ENCODE measurements at regions not wholly inside any gene's neighbourhood (a gene's known extent, or its start where the extent isn't known, plus 50 kb on each side); places are given as distances from the start of the nearest gene placed in this dataset.

- POLR2A ChIA-PET (ENCODE audit: low non-redundant PET): no interaction called here
- CTCF ChIA-PET: interaction anchor here (0.6 to 0.7 kb wide), 2 partner anchors 21 to 832 kb away, joined by 3 to 4 read pairs; no protein-coding TSS in a partner anchor
These were observed 193.0 kb downstream of the IRF8 start for GRCh38 chr16:86091976-86092375.

DNA sequence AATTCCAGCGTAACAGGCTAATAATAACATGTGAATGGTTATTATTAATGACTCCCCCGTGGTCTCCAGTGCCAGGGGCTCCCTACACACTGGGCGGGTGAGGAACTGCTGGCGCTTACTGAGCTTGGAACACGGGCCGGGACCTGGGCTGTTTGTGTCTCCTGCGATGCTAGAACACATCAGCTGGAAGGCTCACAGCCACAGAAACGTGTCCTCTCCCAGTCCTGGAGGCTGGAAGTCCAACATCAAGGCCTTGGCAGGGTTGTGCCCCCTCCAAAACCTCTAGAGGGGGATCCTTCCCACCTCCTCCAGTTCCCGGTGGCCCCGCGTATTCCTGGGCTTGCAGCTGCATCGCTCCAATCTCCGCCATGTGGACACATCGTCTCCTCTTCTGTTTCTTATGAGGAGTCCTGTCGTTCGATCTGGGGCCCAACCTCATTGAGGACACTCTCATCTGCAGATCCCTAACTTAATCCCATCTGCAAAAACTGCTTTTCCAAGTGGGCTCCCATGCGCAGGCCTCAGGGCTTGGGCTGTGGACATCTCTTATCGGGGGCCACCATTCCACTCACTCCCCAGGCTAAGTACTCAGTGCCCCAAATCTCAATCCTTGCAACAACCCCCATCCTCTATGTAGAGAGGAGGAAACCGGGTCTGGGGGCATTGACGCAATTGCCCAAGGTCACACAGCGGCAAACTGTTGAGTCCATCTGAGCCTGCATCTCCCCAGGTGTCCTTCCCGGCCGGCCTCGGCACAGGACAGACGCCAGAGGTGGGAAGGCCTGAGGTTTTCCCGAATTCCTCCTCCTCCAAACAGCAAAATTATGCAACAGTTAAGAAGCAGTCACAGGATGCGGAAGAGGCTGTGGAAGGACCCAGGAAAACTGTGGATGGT is 193.9 kb downstream of the IRF8 start:
- no peak for DNase-seq (ENCODE audit: low spot score)
- TF ChIP-seq, protein P1, sequence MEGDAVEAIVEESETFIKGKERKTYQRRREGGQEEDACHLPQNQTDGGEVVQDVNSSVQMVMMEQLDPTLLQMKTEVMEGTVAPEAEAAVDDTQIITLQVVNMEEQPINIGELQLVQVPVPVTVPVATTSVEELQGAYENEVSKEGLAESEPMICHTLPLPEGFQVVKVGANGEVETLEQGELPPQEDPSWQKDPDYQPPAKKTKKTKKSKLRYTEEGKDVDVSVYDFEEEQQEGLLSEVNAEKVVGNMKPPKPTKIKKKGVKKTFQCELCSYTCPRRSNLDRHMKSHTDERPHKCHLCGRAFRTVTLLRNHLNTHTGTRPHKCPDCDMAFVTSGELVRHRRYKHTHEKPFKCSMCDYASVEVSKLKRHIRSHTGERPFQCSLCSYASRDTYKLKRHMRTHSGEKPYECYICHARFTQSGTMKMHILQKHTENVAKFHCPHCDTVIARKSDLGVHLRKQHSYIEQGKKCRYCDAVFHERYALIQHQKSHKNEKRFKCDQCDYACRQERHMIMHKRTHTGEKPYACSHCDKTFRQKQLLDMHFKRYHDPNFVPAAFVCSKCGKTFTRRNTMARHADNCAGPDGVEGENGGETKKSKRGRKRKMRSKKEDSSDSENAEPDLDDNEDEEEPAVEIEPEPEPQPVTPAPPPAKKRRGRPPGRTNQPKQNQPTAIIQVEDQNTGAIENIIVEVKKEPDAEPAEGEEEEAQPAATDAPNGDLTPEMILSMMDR (conservative IDR thresholded peaks at IDR 0.05; ENCODE audit: low read depth): no peak
- ChIA-PET POLR2A (ENCODE audit: low non-redundant PET) (interaction anchor here (0.7 kb wide), 1 partner anchor 16 kb away, joined by 8 read pairs; no protein-coding TSS in a partner anchor), CTCF (no interaction called here)
- no peak overlapping the region for H3K27ac ChIP-seq

More at GRCh38 chr16:86091976-86092375, 193.0 kb downstream of the IRF8 start:
- no peak overlapping the region for H3K27ac ChIP-seq
- TF ChIP-seq, protein P1 (conservative IDR thresholded peaks at IDR 0.05; ENCODE audit: low read depth): no peak
- no peak for DNase-seq (ENCODE audit: low spot score)

- H3K27ac ChIP-seq: no peak overlapping the region
- TF ChIP-seq, protein P1 (conservative IDR thresholded peaks at IDR 0.05; ENCODE audit: low read depth): no peak
- ChIA-PET CTCF (no interaction called here), POLR2A (ENCODE audit: low non-redundant PET) (no interaction called here)
- no peak for DNase-seq (ENCODE audit: low spot score)
These were observed 195.1 kb downstream of the IRF8 start for GRCh38 chr16:86093801-86094750.

DNA sequence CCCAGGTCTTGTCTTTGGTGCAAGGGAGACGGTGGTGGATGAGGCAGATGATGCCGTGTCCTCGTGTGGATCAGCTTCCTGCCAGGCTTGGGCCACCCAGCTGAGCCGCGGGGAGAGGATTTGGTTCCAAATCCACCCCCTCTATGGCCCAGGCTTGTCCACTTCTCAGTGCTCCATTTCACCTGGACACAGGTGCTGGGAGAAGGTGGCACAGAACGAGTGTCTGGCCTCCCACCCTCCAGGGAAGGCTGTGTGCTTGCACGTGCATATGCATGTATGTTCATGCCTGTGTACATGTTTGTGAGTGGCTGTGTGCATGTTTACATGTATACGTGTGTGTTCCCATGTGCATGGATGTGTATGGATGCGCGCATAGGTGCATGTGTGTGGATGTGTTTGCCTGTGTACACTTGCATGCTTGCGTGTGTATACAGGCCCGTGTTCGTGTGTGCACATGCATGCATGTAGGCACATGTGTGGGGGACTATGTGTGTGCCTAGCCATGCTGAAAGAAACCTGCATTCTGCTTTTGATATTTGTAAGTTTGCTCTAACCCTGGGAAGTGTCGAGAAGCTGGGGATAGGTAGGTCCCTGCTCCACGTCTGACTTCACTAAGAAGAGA is 196.3 kb downstream of the IRF8 start:
- H3K27ac ChIP-seq: no peak overlapping the region
- no peak for DNase-seq (ENCODE audit: low spot score)
- ChIA-PET POLR2A (ENCODE audit: low non-redundant PET) (no interaction called here), CTCF (no interaction called here)
- TF ChIP-seq, protein P1 (conservative IDR thresholded peaks at IDR 0.05; ENCODE audit: low read depth): no peak

GRCh38 chr16:86095906-86096485 is 197.0 kb downstream of the IRF8 start:
- ChIA-PET CTCF (no interaction called here), POLR2A (ENCODE audit: low non-redundant PET) (no interaction called here)
- TF ChIP-seq, protein P1 (conservative IDR thresholded peaks at IDR 0.05; ENCODE audit: low read depth): no peak
- no peak for DNase-seq (ENCODE audit: low spot score)
- no peak overlapping the region for H3K27ac ChIP-seq
